Activated CD8-positive, alpha-beta memory T cell treated with anti-CD3 and anti-CD28 coated beads for 36 hours (primary cell): ENCODE measurements at regions not wholly inside any gene's neighbourhood (a gene's known extent, or its start where the extent isn't known, plus 50 kb on each side); places are given as distances from the start of the nearest gene placed in this dataset.
"Not testable (repeated sequence)": the region's sequence is repeated elsewhere in the genome, so short reads cannot be mapped to it uniquely, and the experiment has no call there.

Experiments
- CTCF ChIA-PET: fragments of 350-600 bp; sonication (Branson Sonifier 250); formaldehyde crosslinking; loops from one replicate; lab custom pipeline; 2021; ENCODE audit warnings: antibody characterized with exemption; lab: Charles Lee
- POLR2A ChIA-PET: fragments of 350-600 bp; sonication (Branson Sonifier 250); formaldehyde crosslinking; loops from one replicate; lab custom pipeline; 2021; ENCODE audit warnings: antibody characterized with exemption; lab: Charles Lee

- CTCF ChIA-PET, result no interaction called here
- POLR2A ChIA-PET, result no interaction called here
Measured at GRCh38 chr4:57355101-57355665, 245.0 kb upstream of the IGFBP7 start.

GRCh38 chr4:57351731-57352130 is 241.5 kb upstream of the IGFBP7 start:
- CTCF ChIA-PET, result no interaction called here
- POLR2A ChIA-PET, result no interaction called here

GRCh38 chr4:57344296-57344695 is 234.1 kb upstream of the IGFBP7 start:
- ChIA-PET POLR2A (no interaction called here), CTCF (no interaction called here)

DNA sequence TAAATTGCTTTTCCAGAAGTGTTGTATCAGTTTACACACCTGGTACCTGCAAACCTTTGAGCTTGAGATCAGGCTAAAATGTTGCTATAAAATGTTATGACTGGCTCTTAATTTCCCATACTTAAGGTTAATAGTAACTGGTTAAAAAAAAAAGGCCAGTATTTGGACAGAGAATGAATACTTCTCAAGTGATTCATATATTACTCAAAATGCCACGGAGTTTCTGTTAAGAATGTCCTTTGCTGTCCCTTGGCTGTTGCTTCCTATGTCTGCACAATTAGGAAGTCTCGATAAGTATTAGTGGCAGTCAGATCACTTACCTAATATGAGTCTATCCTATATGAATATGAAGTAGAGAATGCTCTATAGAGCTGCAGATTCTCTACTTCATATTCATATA is 232.2 kb upstream of the IGFBP7 start:
- ChIA-PET POLR2A (no interaction called here), CTCF (no interaction called here)

DNA sequence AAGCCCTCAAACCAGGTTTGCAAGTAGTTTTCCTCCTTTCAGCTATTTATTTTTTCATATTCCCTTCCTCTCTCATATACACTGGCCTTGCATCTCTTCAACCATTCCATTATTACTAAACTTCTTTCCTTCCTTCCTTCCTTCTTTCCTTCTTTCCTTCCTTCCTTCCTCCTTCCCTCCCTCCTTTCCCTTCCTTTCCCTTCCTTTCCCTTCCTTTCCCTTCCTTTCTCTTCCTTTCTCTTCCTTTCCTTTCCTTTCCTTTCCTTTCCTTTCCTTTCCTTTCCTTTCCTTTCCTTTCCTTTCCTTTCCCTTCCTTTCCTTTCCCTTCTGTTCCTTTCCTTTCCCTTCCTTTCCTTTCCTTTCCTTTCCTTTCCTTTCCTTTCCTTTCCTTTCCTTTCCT is 228.7 kb upstream of the IGFBP7 start:
- CTCF ChIA-PET, POLR2A ChIA-PET: not testable (repeated sequence)

- POLR2A ChIA-PET, result no interaction called here
- CTCF ChIA-PET, result no interaction called here
Measured at GRCh38 chr4:57333684-57334083, 223.5 kb upstream of the IGFBP7 start.

GRCh38 chr4:57331959-57332358 is 221.8 kb upstream of the IGFBP7 start:
- ChIA-PET POLR2A (no interaction called here), CTCF (no interaction called here)

DNA sequence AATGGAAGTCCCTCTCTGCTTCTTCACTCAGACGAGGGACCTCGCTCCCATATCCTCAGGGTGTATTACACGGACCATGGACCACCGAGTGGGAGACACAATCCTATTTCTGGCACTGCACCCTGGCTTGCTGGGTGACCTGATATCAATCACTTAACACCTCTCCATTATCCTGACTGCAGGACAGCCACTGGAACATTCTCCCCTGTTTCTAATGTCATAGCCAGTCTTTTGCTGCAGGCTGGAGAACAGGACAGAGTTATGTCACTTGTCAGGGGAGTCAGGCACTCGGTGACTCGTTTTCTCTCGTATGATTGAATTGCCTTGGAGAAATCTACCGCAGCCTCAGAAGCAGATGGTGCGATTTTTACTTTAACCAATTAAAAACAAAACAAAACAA is 219.1 kb upstream of the IGFBP7 start:
- POLR2A ChIA-PET, result no interaction called here
- CTCF ChIA-PET, result no interaction called here

DNA sequence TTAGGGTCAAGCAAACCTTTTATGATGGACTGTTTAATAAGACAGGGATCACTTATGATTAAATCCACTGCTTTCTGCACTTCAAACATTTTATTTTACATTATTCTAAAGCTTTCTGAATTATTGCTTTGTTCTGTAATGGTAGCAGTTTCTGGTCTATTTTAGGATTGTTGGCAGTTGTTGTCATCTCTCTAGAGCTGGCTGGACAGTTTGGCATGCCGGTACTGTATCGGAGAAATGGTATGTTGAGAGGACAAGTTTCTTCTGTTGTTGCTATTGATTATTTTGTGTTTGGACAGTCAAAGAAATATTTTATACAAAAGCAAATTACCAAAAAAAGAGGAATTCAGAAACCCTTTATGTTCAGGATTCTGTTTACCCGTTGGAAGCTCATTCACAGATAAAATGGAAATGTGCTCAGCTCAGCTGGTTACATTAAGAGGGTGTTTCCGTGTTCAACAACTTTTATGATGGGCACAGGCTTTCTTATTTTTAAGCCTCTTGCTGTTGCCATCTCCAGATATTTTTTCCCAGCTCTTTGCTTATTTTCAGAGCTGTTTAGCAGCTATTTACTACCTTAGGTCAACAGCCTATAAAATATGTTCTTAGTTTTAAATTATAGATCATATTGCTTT is 214.6 kb upstream of the IGFBP7 start:
- ChIA-PET CTCF (no interaction called here), POLR2A (no interaction called here)

GRCh38 chr4:57320849-57321248 is 210.7 kb upstream of the IGFBP7 start:
- ChIA-PET POLR2A (no interaction called here), CTCF (no interaction called here)

DNA sequence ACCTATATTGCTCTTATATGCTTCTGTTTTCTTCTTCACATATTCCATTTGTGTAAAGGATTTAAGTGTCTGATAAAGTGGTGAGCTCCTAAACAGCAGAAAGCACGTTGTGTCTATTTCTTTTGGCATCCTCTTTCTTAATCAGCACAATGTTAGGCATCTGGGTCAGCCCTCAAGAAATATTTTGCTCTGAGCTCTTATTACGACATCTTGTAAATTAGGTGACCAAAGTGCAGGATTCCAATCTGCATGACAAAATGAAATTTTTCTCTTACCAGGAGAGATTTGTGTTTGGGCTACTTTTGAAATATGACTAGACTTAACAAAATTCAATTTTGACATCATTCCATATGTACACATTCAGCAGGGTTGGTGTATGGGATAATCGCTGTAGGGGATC is 210.0 kb upstream of the IGFBP7 start:
- ChIA-PET CTCF (no interaction called here), POLR2A (no interaction called here)

- ChIA-PET CTCF (no interaction called here), POLR2A (no interaction called here)
Measured at GRCh38 chr4:57318703-57319102, 208.5 kb upstream of the IGFBP7 start.

DNA sequence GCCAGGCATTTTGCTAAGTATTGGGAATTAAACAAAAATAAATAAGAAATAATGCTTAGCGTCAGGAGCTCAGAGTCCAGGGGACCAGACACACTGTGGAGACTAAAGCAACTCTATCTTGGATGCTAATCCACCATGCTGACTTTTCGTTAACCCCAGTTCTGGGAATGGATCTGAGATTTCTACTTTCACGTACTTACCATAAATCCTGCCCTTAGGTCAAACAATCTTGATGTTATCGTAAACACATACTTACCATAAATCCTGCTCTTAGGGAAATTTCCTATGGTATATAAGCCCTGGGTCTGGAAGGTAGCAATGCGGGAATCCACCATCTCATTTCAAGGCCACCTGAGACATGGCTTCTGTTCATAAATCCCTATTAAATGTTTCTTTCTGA is 204.5 kb upstream of the IGFBP7 start:
- CTCF ChIA-PET, result no interaction called here
- POLR2A ChIA-PET, result no interaction called here

GRCh38 chr4:57312296-57312695 is 202.1 kb upstream of the IGFBP7 start:
- CTCF ChIA-PET, result no interaction called here
- POLR2A ChIA-PET, result no interaction called here

DNA sequence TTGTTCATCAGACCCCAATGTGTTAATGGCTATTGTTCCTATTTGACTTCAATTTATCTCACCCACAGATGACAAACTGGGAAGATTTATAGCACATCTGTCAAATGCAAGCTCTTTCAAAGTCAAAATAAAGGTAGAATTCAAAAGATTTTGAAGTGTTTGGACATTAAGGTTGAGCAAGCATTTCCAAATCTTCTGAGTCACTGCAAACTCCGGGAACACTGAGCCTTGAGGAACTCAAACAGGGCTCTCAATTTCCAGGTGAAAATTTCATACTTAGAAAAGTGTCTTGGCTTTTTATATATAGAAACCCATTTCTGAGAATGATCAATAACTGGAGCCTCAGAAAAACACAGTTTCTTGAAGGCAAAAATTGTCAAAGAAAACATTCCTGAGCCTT is 199.5 kb upstream of the IGFBP7 start:
- ChIA-PET CTCF (no interaction called here), POLR2A (no interaction called here)

DNA sequence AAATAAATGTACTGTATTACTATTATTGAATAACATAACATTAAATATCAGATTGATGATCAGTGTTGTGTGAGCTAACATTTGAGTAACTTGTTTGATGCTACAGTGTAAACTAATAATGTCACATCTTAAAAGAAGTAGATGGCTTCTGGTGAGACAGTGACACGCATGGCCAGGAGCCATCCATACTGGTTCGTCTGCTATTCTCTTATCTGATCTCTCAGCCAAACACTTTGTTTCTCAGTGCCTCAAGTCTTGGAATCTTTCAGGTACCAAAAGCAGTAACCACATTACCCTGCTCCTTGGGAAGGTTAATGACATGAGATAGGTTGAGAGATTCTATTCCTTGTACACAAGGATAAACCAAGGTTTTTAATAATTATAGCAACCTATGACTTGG is 198.1 kb upstream of the IGFBP7 start:
- CTCF ChIA-PET, result no interaction called here
- POLR2A ChIA-PET, result no interaction called here

GRCh38 chr4:57305836-57306235 is 195.7 kb upstream of the IGFBP7 start:
- CTCF ChIA-PET, result no interaction called here
- POLR2A ChIA-PET, result no interaction called here

DNA sequence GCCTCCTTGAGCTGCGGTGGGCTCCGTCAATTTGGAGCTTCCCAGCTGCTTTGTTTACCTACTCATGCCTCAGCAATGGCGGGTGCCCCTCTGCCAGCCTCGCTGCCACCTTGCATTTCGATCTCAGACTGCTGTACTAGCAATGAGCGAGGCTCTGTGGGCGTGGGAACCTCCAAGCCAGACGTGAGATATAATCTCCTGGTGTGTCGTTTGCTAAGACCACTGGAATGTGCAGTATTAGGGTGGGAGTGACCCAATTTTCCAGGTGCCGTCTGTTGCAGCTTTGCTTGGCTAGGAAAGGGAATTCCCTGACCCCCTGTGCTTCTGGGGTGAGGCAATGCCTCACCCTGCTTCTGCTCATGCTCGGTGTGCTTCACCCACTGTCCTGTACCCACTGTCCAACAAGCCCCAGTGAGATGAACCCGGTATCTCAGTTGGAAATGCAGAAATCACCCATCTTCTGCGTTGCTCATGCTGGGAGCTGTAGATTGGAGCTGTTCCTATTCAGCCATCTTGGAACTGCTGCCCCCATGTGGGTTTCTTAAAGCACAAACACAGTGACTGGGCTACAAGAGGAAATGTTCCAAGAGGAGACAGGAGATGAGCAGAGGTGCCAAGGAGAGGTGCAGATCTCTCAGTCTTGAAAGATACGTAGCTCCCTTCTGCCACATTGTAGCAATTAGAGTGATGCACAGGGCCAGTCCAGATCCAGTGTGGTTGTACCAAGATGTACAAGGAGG is 193.0 kb upstream of the IGFBP7 start:
- ChIA-PET POLR2A (no interaction called here), CTCF (no interaction called here)

DNA sequence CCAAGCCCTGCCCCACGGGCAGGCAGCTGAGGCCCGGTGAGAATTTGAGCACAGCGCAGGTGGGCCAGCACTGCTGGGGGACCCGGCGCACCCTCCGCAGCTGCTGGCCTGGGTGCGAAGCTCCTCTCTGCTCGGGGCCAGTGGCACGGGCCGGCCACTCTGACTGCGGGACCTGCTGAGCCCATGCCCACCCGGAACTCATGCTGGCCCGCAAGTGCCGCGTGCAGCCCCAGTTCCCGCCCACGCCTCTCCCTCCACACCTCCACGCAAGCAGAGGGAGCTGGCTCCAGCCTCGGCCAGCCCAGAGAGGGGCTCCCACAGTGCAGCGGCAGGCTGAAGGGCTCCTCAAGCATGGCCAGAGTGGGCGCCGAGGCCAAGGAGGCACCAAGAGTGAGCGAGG is 190.1 kb upstream of the IGFBP7 start:
- CTCF ChIA-PET, POLR2A ChIA-PET: not testable (repeated sequence)

- ChIA-PET POLR2A (no interaction called here), CTCF (no interaction called here)
Measured at GRCh38 chr4:57291911-57292310, 181.7 kb upstream of the IGFBP7 start.
